RWPE1 (cell line): ENCODE measurements at regions not wholly inside any gene's neighbourhood (a gene's known extent, or its start where the extent isn't known, plus 50 kb on each side); places are given as distances from the start of the nearest gene placed in this dataset.

Experiments used
- CTCF ChIA-PET: fragments of 350-600 bp; sonication (Branson Sonifier 250); formaldehyde crosslinking; extraction: SDS; loops from one replicate; lab custom pipeline; 2021; lab: Yijun Ruan, JAX
- POLR2A ChIA-PET: fragments of 400-600 bp; formaldehyde crosslinking; extraction: SDS; loops from one replicate; lab custom pipeline; 2020; ENCODE audit warnings: antibody characterized with exemption; ENCODE audit not compliant: low non-redundant PET; lab: Yijun Ruan, JAX
- DNase-seq: peaks from one replicate; pipeline ENCODE4 v3.0.0; 2012; ENCODE audit warnings: low spot score
- H3K27ac ChIP-seq: fragments of 450-650 bp; 2 replicates; pipeline ENCODE4 v1.5.1; 2017
- CTCF ChIP-seq: fragments of 450-650 bp; conservative IDR thresholded peaks from 2 replicates; pipeline ENCODE4 v1.5.1; 2017; ENCODE audit warnings: low read depth, mild to moderate bottlenecking

GRCh38 chr13:68727798-68728197, 1379.8 kb upstream of the ATXN8OS start:
- H3K27ac ChIP-seq: no peak overlapping the region
- TF ChIP-seq CTCF: no peak
- CTCF ChIA-PET: no interaction called here
- POLR2A ChIA-PET: no interaction called here
- no peak for DNase-seq

DNA sequence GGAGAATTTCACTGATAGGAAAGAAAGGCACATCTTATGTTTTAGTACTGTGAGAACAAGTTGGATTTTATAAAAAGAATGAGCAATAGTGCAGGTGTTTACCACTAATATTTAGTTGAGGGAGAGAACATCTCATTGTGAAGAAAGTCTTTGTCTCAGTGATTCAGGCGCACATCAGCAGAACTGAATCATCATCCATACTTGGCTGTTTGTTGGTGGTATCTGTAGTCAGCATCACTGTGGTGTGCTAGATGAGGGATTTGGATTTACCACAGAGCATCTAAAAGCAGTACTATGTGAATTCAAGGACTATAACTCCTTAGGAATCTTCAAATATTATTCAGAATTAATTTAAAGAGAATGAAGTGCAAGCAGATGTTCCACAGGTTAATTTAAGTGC, 1380.5 kb upstream of the ATXN8OS start:
- no peak overlapping the region for H3K27ac ChIP-seq
- ChIA-PET POLR2A (no interaction called here), CTCF (no interaction called here)
- no peak for DNase-seq
- no peak for TF ChIP-seq CTCF

DNA sequence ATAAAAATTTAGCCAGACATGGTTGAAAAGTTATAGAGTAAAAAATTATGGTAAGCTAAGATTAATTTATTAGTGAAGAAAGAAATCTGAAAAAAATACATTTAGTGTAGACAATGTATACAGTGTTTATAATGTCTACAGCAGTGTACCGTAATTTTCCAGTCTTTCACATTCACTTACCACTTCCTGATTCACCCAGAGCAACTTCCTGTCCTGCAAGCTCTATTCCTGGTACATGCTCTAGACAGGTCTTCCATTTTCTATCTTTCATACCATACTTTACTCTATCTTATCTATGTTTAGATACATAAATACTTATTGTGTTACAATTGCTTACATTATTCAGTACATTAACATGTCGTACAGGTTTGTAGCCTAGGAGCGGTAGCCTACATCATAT, 1387.8 kb upstream of the ATXN8OS start:
- TF ChIP-seq CTCF: no peak
- ChIA-PET CTCF (no interaction called here), POLR2A (no interaction called here)
- H3K27ac ChIP-seq: no peak overlapping the region
- DNase-seq: no peak

GRCh38 chr13:68715651-68716050, 1392.0 kb upstream of the ATXN8OS start:
- no peak overlapping the region for H3K27ac ChIP-seq
- DNase-seq: no peak
- POLR2A ChIA-PET: no interaction called here
- CTCF ChIA-PET: no interaction called here
- TF ChIP-seq CTCF: no peak

GRCh38 chr13:68714292-68714691, 1393.3 kb upstream of the ATXN8OS start:
- POLR2A ChIA-PET: no interaction called here
- no peak for TF ChIP-seq CTCF
- H3K27ac ChIP-seq: no peak overlapping the region
- DNase-seq: no peak
- CTCF ChIA-PET: interaction anchor here (0.7 kb wide), 1 partner anchor 117 kb away, joined by 4 read pairs; no protein-coding TSS in a partner anchor

DNA sequence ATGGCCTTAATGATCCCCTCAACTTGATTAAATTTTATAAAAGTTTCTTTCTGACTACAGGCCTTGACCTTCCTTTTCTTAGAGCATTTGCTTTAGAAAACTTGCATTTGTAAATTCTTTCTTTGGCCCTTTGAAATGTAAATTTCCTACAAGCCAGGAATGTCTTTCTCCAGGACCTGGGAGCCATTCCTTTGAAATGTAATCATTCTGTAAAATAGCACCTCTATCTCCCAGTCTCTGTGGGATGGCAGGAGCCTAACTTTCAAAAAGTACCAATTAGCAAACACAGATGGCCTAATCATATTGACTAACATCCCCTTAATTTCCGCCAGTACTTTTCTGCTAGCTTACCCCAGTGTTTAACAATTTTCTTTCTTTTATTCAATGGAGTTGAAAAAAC, 1394.2 kb upstream of the ATXN8OS start:
- CTCF ChIA-PET: no interaction called here
- POLR2A ChIA-PET: no interaction called here

More for the DNA sequence above, 1394.2 kb upstream of the ATXN8OS start:
- no peak overlapping the region for H3K27ac ChIP-seq
- DNase-seq: no peak
- TF ChIP-seq CTCF: no peak
